Activated CD8-positive, alpha-beta T cell treated with anti-CD3 and anti-CD28 coated beads for 36 hours (primary cell): ENCODE measurements at regions not wholly inside any gene's neighbourhood (a gene's known extent, or its start where the extent isn't known, plus 50 kb on each side); places are given as distances from the start of the nearest gene placed in this dataset.

Source experiments
- ATAC-seq: fragments of 200-7000 bp; cut with Tn5 transposase; one replicate; pipeline ENCODE4 v1.10.0; 2021; ENCODE audit warnings: mild to moderate bottlenecking, moderate library complexity
- CTCF ChIA-PET: fragments of 350-600 bp; sonication (Branson Sonifier 250); formaldehyde crosslinking; loops from one replicate; lab custom pipeline; 2021; ENCODE audit warnings: antibody characterized with exemption; lab: Charles Lee
- POLR2A ChIA-PET: fragments of 350-600 bp; sonication (Branson Sonifier 250); formaldehyde crosslinking; loops from one replicate; lab custom pipeline; 2021; ENCODE audit warnings: antibody characterized with exemption; lab: Charles Lee
- DNase-seq: peaks from one replicate; pipeline ENCODE4 v3.0.0-alpha.2; 2020
- H3K27ac Mint-ChIP-seq: one replicate; pipeline ENCODE4 v1.8.0; 2021; ENCODE audit warnings: mild to moderate bottlenecking, mixed read lengths
- H3K27me3 Mint-ChIP-seq: one replicate; pipeline ENCODE4 v1.8.0; 2021; ENCODE audit warnings: mixed read lengths
- H3K36me3 Mint-ChIP-seq: one replicate; pipeline ENCODE4 v1.8.0; 2021; ENCODE audit warnings: low read depth, mixed read lengths
- H3K4me1 Mint-ChIP-seq: one replicate; pipeline ENCODE4 v1.8.0; 2021; ENCODE audit warnings: low read depth, mixed read lengths
- H3K4me3 Mint-ChIP-seq: one replicate; pipeline ENCODE4 v1.8.0; 2021; ENCODE audit warnings: mild to moderate bottlenecking, moderate library complexity, mixed read lengths
- H3K9me3 Mint-ChIP-seq: one replicate; pipeline ENCODE4 v1.8.0; 2021; ENCODE audit warnings: mixed read lengths
- CTCF ChIP-seq: fragments of 200-600 bp; IDR thresholded peaks from one replicate; pipeline ENCODE4 v1.8.0; 2022; ENCODE audit warnings: antibody characterized with exemption, mild to moderate bottlenecking
- intact Hi-C: fragments of 100-400 bp; cut with micrococcal nuclease; formaldehyde crosslinking; loops from one replicate; pipeline ENCODE4 v1.10.0; 2022

- Mint-ChIP-seq H3K36me3 (no peaks in the 10 kb centered on the region), H3K27ac (no peak overlapping the region), H3K27me3 (peaks cover 6% of the 10 kb centered on the region), H3K4me1 (peaks cover 3% of the 10 kb centered on the region), H3K9me3 (no peaks in the 10 kb centered on the region), H3K4me3 (no peak overlapping the region)
- ATAC-seq, result no peak
- ChIA-PET CTCF (no interaction called here), POLR2A (no interaction called here)
- TF ChIP-seq CTCF, result no peak
- intact Hi-C loops, result no loop called here
- no peak for DNase-seq
Measured at GRCh38 chr2:16262526-16263178, 322.3 kb downstream of the MYCN start.

- Mint-ChIP-seq H3K9me3 (no peaks in the 10 kb centered on the region), H3K27me3 (peaks cover 8% of the 10 kb centered on the region), H3K4me1 (peaks cover 12% of the 10 kb centered on the region), H3K4me3 (no peak overlapping the region), H3K27ac (no peak overlapping the region), H3K36me3 (no peaks in the 10 kb centered on the region)
- no peak for DNase-seq
- TF ChIP-seq CTCF, result no peak
- ChIA-PET CTCF (no interaction called here), POLR2A (no interaction called here)
- ATAC-seq, result no peak
- intact Hi-C loops, result no loop called here
Measured at GRCh38 chr2:16261791-16262190, 321.4 kb downstream of the MYCN start.

- peaks cover 12% of the 10 kb centered on the region for H3K4me1 Mint-ChIP-seq
- no peak overlapping the region for H3K27ac Mint-ChIP-seq
- ATAC-seq (no peak), DNase-seq (no peak)
- TF ChIP-seq CTCF, result no peak
- intact Hi-C loops, result no loop called here
- peaks cover 8% of the 10 kb centered on the region for H3K27me3 Mint-ChIP-seq
- no peaks in the 10 kb centered on the region for H3K36me3 Mint-ChIP-seq
- ChIA-PET CTCF (no interaction called here), POLR2A (interaction anchor here (0.7 kb wide), 1 partner anchor 11 kb away, joined by 3 read pairs; no protein-coding TSS in a partner anchor)
- no peaks in the 10 kb centered on the region for H3K9me3 Mint-ChIP-seq
- no peak overlapping the region for H3K4me3 Mint-ChIP-seq
Measured at GRCh38 chr2:16261071-16261470, 320.7 kb downstream of the MYCN start.

- Mint-ChIP-seq H3K4me1 (peaks cover 12% of the 10 kb centered on the region), H3K36me3 (no peaks in the 10 kb centered on the region), H3K27ac (no peak overlapping the region), H3K9me3 (no peaks in the 10 kb centered on the region), H3K4me3 (no peak overlapping the region), H3K27me3 (peaks cover 8% of the 10 kb centered on the region)
- intact Hi-C loops, result no loop called here
- DNase-seq (no peak), ATAC-seq (no peak)
- ChIA-PET CTCF (no interaction called here), POLR2A (interaction anchor here (0.7 kb wide), 1 partner anchor 12 kb away, joined by 3 read pairs; no protein-coding TSS in a partner anchor)
- no peak for TF ChIP-seq CTCF
Measured at GRCh38 chr2:16260041-16260830, 319.9 kb downstream of the MYCN start.

- Mint-ChIP-seq H3K9me3 (no peaks in the 10 kb centered on the region), H3K36me3 (no peaks in the 10 kb centered on the region), H3K4me1 (peaks cover 12% of the 10 kb centered on the region), H3K4me3 (no peak overlapping the region), H3K27ac (no peak overlapping the region), H3K27me3 (peaks cover 11% of the 10 kb centered on the region)
- no peak for DNase-seq
- no peak for ATAC-seq
- ChIA-PET CTCF (no interaction called here), POLR2A (no interaction called here)
- intact Hi-C loops, result no loop called here
- no peak for TF ChIP-seq CTCF
Measured at GRCh38 chr2:16259010-16259409, 318.7 kb downstream of the MYCN start.
